ENCODE measurements at regions not wholly inside any gene's neighbourhood (a gene's known extent, or its start where the extent isn't known, plus 50 kb on each side); places are given as distances from the start of the nearest gene placed in this dataset.

GRCh38 chr13:64066711-64067110, 2651.1 kb upstream of the PCDH20 start:
- WGBS: 54% methylated on average over 2 of the region's 2 CpGs
- H3K4me3 ChIP-seq (ENCODE audit: low read depth in 1 of 3, low read length in 3 of 3): no peak overlapping the region

DNA sequence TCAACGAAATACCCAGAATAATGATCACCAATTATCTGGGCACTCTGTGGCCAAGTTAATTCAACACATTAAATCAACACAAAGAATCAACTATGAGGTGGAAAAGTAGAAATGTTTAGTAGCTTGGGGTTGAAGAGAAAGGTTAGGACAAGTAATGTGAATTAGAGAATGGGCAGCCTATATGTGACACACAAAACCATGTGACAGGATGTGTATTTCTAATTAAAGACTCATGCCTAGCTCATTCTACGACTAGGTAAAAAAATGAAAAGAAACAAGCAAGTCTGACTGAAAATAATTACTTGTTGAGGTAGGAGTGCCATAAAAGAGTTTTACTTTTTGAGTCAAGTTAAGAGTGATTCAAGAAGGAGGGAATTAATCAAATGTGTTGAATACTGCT, 2646.0 kb upstream of the PCDH20 start:
- Histone ChIP-seq H3K4me3 (ENCODE audit: low read depth in 1 of 3, low read length in 3 of 3) (no peak overlapping the region), H3K27ac (ENCODE audit: low read depth in 1 of 2, low read length in 2 of 2) (no peak overlapping the region), H3K4me1 (ENCODE audit: control insufficient read depth in 4 of 4, insufficient read depth in 4 of 4, low read length in 3 of 4) (no peaks in the 10 kb centered on the region), H3K27me3 (ENCODE audit: control insufficient read depth in 4 of 4, insufficient read depth in 4 of 4, low read length in 3 of 4) (no peaks in the 10 kb centered on the region), H3K9ac (ENCODE audit: low read depth in 1 of 2, low read length in 2 of 2) (no peak overlapping the region), H3K9me3 (ENCODE audit: control insufficient read depth in 4 of 4, low read length in 3 of 4) (no peaks in the 10 kb centered on the region), H3K36me3 (ENCODE audit: control insufficient read depth in 4 of 4, insufficient read depth in 3 of 4, low read depth in 1 of 4, low read length in 3 of 4) (no peaks in the 10 kb centered on the region)
- DNase-seq (ENCODE audit: low spot score): no peak
- TF ChIP-seq FOXA1 (IDR thresholded peaks at IDR 0.05): no peak
- TF ChIP-seq, protein P1, sequence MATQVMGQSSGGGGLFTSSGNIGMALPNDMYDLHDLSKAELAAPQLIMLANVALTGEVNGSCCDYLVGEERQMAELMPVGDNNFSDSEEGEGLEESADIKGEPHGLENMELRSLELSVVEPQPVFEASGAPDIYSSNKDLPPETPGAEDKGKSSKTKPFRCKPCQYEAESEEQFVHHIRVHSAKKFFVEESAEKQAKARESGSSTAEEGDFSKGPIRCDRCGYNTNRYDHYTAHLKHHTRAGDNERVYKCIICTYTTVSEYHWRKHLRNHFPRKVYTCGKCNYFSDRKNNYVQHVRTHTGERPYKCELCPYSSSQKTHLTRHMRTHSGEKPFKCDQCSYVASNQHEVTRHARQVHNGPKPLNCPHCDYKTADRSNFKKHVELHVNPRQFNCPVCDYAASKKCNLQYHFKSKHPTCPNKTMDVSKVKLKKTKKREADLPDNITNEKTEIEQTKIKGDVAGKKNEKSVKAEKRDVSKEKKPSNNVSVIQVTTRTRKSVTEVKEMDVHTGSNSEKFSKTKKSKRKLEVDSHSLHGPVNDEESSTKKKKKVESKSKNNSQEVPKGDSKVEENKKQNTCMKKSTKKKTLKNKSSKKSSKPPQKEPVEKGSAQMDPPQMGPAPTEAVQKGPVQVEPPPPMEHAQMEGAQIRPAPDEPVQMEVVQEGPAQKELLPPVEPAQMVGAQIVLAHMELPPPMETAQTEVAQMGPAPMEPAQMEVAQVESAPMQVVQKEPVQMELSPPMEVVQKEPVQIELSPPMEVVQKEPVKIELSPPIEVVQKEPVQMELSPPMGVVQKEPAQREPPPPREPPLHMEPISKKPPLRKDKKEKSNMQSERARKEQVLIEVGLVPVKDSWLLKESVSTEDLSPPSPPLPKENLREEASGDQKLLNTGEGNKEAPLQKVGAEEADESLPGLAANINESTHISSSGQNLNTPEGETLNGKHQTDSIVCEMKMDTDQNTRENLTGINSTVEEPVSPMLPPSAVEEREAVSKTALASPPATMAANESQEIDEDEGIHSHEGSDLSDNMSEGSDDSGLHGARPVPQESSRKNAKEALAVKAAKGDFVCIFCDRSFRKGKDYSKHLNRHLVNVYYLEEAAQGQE (IDR thresholded peaks at IDR 0.05): no peak
- no peak for TF ChIP-seq HNF4G (IDR thresholded peaks at IDR 0.05)
- TF ChIP-seq, protein P2, sequence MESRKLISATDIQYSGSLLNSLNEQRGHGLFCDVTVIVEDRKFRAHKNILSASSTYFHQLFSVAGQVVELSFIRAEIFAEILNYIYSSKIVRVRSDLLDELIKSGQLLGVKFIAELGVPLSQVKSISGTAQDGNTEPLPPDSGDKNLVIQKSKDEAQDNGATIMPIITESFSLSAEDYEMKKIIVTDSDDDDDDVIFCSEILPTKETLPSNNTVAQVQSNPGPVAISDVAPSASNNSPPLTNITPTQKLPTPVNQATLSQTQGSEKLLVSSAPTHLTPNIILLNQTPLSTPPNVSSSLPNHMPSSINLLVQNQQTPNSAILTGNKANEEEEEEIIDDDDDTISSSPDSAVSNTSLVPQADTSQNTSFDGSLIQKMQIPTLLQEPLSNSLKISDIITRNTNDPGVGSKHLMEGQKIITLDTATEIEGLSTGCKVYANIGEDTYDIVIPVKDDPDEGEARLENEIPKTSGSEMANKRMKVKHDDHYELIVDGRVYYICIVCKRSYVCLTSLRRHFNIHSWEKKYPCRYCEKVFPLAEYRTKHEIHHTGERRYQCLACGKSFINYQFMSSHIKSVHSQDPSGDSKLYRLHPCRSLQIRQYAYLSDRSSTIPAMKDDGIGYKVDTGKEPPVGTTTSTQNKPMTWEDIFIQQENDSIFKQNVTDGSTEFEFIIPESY (IDR thresholded peaks at IDR 0.05): no peak
- TF ChIP-seq FOXA2 (IDR thresholded peaks at IDR 0.05): no peak
- TF ChIP-seq HNF4A (conservative IDR thresholded peaks at IDR 0.05): no peak
- no peak for TF ChIP-seq SP1 (IDR thresholded peaks at IDR 0.05)
- no peak for TF ChIP-seq MAX (IDR thresholded peaks at IDR 0.05)
- TF ChIP-seq YY1 (IDR thresholded peaks at IDR 0.05): no peak
- no peak for TF ChIP-seq NR2F2 (IDR thresholded peaks at IDR 0.05)
- no peak for TF ChIP-seq GABPA (IDR thresholded peaks at IDR 0.05 in 1 of 2, conservative IDR thresholded peaks at IDR 0.05 in 1 of 2)
- no peak for TF ChIP-seq EGR1 (IDR thresholded peaks at IDR 0.05; ENCODE audit: low read depth in 2 of 2)
- no peak for TF ChIP-seq RXRA (IDR thresholded peaks at IDR 0.05)
- WGBS: 57% methylated on average over 2 of the region's 2 CpGs

More at GRCh38 chr13:64066711-64067110, 2651.1 kb upstream of the PCDH20 start:
- Histone ChIP-seq H3K9ac (ENCODE audit: low read depth in 1 of 2, low read length in 2 of 2) (no peak overlapping the region), H3K27me3 (ENCODE audit: control insufficient read depth in 4 of 4, insufficient read depth in 4 of 4, low read length in 3 of 4) (no peaks in the 10 kb centered on the region), H3K9me3 (ENCODE audit: control insufficient read depth in 4 of 4, low read length in 3 of 4) (no peaks in the 10 kb centered on the region), H3K4me1 (ENCODE audit: control insufficient read depth in 4 of 4, insufficient read depth in 4 of 4, low read length in 3 of 4) (no peaks in the 10 kb centered on the region), H3K27ac (ENCODE audit: low read depth in 1 of 2, low read length in 2 of 2) (no peak overlapping the region), H3K36me3 (ENCODE audit: control insufficient read depth in 4 of 4, insufficient read depth in 3 of 4, low read depth in 1 of 4, low read length in 3 of 4) (no peaks in the 10 kb centered on the region)
- no peak for TF ChIP-seq NR2F2 (IDR thresholded peaks at IDR 0.05)
- TF ChIP-seq TAF1 (conservative IDR thresholded peaks at IDR 0.05): no peak
- no peak for TF ChIP-seq ATF3 (IDR thresholded peaks at IDR 0.05)
- no peak for TF ChIP-seq YY1 (IDR thresholded peaks at IDR 0.05)
- no peak for TF ChIP-seq SP1 (IDR thresholded peaks at IDR 0.05)
- no peak for TF ChIP-seq MAX (IDR thresholded peaks at IDR 0.05)
- TF ChIP-seq HNF4A (conservative IDR thresholded peaks at IDR 0.05): no peak
- TF ChIP-seq RAD21 (IDR thresholded peaks at IDR 0.05): no peak
- TF ChIP-seq JUND (IDR thresholded peaks at IDR 0.05): no peak
- no peak for TF ChIP-seq RXRA (IDR thresholded peaks at IDR 0.05)
- TF ChIP-seq FOXA2 (IDR thresholded peaks at IDR 0.05): no peak
- DNase-seq (ENCODE audit: low spot score): no peak

Measured in liver (tissue), 7 donors.